GM18519 (cell line): ENCODE measurements at regions not wholly inside any gene's neighbourhood (a gene's known extent, or its start where the extent isn't known, plus 50 kb on each side); places are given as distances from the start of the nearest gene placed in this dataset.
"Not testable (repeated sequence)": the region's sequence is repeated elsewhere in the genome, so short reads cannot be mapped to it uniquely, and the experiment has no call there.

ENCODE experiments used
- ATAC-seq: cut with Tn5 transposase; IDR thresholded peaks from one replicate; pipeline ENCODE4 v1.9.1; 2021; ENCODE audit warnings: mild to moderate bottlenecking, moderate library complexity; ENCODE audit not compliant: unreplicated experiment, low FRiP score

DNA sequence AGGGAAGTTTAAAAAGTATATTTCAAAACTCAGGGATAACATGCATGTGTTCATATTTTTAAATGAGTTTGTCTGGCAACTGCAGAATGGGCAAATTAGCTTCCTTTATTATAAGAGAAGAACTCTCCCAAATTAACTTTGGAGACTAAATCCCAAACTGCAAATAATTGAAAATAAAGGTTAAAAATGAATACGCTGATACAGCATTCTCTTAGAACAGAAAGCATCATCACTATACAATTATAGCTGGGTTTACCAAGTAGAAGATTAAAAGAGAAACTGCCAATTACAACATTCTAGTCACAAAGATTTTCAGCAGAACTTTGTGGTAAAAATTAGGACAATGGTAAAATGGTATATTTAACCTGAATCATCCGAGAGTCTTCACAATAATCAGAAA is 73.3 kb downstream of the OLFM4 start:
- ATAC-seq: no peak

DNA sequence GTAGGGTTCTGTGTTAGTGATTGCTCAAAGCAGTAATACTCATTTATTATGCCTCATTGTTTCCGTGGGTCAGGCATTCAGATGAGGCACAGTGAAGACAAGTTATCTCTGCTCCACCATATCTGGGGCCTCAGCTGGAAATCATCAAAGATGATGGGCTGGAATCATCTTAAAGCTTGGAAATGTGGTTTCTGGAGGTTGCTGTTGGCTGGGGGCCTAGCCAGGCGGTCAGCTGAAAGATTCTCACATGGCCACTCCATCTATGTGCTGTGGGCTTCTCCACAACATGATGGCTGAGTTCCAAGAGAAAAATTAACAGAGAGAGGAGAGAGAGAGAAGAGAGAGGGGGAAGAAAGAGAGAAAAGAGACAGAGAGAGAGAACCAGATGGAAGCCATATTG is 75.5 kb downstream of the OLFM4 start:
- no peak for ATAC-seq

GRCh38 chr13:53105477-53105876 is 76.9 kb downstream of the OLFM4 start:
- ATAC-seq: no peak

DNA sequence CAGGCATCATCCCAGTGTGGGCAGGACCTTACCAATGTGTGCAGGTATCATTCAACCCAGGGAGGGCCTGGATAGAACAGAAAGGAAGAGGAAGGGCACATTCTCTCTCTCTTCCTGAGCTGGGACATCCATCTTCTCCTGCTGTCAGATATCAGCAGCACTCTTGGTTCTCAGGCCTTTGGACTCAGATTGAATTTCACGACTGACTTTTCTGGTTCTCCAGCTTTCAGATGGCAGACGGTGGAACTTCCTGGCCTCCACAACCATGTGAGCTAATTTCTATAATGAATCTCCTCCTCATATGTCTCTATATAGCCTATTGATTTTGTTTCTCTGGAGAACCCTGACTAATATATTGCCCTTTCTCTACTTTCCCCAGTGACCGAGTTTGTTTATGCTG is 77.3 kb downstream of the OLFM4 start:
- ATAC-seq: no peak

DNA sequence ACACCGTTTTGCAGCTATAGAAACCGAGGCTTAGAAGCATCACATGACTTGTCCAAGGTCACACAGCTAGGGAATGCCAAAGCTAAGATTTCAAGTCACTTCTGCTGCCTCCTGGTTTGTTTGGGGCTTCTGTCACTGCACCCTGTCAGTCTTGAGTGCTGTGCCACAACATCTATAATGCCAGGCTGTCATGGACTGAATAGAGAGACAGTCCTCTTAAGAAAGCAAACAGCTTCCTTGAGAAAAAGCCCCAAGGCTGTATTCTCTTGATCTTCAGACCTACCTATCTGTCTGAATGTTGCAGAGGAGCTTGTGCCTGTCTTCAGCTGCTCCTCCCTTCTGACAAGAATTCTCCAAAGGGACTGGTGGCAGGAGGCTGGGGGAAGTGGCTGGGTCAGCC is 81.6 kb downstream of the OLFM4 start:
- no peak for ATAC-seq

DNA sequence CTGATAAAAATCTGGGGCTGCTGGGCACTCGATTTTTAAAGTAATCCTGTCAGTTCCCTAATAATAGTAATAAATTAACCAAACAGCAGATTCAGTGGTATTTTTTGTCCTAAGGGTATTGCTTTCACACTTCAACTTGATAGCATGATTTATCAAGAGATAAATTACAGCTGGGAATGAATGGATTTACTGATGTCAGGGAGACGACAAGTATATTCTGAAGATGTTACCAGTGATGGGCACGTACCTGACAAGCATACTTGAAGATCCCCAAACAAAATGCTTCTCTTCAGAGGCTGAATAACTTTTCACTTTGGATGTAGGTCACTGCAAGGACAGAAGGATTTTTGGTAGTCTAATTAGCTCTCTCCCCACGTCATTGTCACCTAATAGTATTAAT is 82.0 kb downstream of the OLFM4 start:
- no peak for ATAC-seq

- no peak for ATAC-seq
Observed at GRCh38 chr13:53112522-53112921, 83.9 kb downstream of the OLFM4 start.

GRCh38 chr13:53117048-53117447 is 88.4 kb downstream of the OLFM4 start:
- ATAC-seq: not testable (repeated sequence)

GRCh38 chr13:53121131-53121773 is 92.6 kb downstream of the OLFM4 start:
- no peak for ATAC-seq

- no peak for ATAC-seq
Observed at GRCh38 chr13:53121919-53122318, 93.3 kb downstream of the OLFM4 start.

DNA sequence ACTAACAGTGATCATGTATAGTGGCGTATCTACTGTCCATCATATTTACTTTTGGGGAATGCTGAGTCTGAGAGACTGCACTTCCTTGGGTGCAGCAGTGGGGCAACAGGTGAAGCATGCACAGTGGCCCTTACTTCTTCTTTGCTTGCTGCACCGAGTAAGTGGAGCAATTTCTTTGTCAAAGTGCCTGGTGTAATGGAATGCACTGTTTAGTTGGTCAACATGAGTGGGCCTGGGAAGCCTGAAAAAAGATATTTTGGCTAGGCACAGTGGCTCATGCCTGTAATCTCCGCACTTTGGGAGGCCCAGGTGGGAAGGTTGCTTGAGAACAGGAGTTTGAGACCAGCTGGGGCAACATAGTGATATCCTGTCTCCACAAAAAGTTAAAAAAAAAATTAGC is 94.9 kb downstream of the OLFM4 start:
- no peak for ATAC-seq

GRCh38 chr13:53124623-53125022 is 96.0 kb downstream of the OLFM4 start:
- no peak for ATAC-seq

GRCh38 chr13:53126841-53127245 is 98.2 kb downstream of the OLFM4 start:
- ATAC-seq: no peak

DNA sequence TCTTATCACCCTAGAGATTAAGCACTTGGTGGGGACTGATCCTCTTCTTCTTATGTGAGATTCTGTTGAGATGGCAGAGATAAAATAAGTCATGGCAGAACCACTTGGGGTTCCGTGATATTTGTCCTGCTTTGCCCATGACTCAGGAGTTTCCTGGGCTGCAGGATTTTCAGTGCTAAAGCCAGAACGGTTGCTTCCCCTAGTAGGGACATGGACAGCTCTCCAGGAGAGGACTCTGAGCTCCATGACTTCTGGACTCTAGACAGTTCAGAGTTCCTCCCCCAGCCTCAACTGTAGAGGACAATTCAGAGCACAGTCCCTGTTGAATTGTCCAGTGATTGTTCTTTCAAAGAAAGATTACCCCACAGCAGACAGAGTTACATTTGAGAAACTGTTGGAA is 98.8 kb downstream of the OLFM4 start:
- ATAC-seq: no peak

DNA sequence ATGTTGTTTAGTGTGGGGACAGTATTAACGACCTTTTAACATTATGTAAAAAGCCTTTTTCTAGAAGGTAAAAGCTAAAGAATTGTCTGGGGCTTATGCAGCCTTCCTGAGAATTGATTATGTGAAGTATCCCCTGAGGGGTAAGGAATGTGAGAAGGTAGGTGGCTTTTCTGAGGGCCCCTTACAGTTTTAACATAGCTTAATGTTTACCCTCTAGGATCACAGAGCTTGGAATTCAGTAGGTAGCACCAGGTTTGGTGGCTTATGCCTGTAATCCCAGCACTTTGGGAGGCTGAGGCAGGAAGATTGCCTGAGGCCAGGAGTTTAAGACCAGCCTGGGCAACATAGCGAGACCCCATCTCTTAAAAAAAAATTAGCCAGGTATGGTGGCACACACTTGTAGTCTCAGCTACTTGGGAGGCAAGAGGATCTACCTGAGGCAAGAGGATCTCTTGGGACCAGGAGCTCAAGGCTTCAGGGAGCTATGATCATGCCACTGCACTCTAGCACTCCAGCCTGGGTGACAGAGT is 101.3 kb downstream of the OLFM4 start:
- ATAC-seq: no peak

- ATAC-seq: no peak
Observed at GRCh38 chr13:53131361-53131760, 102.7 kb downstream of the OLFM4 start.

DNA sequence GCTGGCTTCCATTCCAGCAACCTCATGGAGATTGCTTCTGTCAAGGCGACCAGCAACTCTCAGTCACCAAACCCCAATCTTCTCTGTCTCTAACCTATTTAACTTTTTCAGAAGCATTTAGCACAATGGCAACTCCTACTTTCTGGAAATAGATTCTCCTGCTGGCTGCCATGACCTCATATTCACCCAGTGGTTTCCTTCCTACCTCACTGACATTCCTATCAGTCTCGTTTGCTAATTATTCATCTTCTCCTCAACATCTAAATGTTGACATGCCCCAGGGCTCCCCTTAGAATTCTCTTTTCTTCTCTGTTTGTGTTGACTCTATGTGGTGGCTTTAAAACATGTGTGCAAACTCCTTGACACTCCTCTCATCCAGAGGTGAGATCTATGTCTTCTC is 106.7 kb downstream of the OLFM4 start:
- no peak for ATAC-seq

GRCh38 chr13:53136554-53137215 is 108.1 kb downstream of the OLFM4 start:
- no peak for ATAC-seq

DNA sequence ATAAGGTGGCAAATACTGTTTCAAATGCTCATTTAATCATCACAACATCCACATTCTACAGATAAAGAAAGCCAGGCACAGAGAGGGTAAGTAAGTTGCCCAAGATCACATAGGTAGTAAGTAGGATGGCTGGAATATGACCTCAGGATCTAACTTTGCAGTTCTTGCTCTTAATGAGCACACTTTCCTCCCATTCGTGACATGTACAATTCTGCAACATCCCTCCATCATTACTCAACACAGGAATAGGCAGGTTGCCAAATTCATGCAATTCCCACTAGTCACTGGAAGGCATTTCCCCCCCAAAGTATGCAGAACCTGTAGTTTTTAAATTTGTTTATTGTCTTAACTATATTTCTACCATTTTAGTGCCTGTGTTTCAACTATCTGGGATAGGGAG is 109.2 kb downstream of the OLFM4 start:
- ATAC-seq: no peak

- no peak for ATAC-seq
Observed at GRCh38 chr13:53138376-53139036, 109.9 kb downstream of the OLFM4 start.

- ATAC-seq: no peak
Observed at GRCh38 chr13:53141336-53141735, 112.7 kb downstream of the OLFM4 start.

GRCh38 chr13:53142306-53142705 is 113.7 kb downstream of the OLFM4 start:
- ATAC-seq: no peak
